Spleen (tissue), 11 donors: ENCODE measurements at regions not wholly inside any gene's neighbourhood (a gene's known extent, or its start where the extent isn't known, plus 50 kb on each side); places are given as distances from the start of the nearest gene placed in this dataset.
"Not testable (repeated sequence)": the region's sequence is repeated elsewhere in the genome, so short reads cannot be mapped to it uniquely, and the experiment has no call there.

Source experiments
- DNase-seq: peaks from one replicate; pipeline ENCODE4 v3.0.0-alpha.2; 2020
- H3K27ac ChIP-seq, 8 donors: fragments of 200-600 bp; sonication (generic) in 7 of 8; 1 replicate in 4 of 8; 2 replicates in 4 of 8; pipeline versions ENCODE4 v1.5.0 to v1.8.0; 2016 to 2021; ENCODE audit warnings: inconsistent platforms in 4 of 8, mild to moderate bottlenecking in 4 of 8, moderate library complexity in 1 of 8
- H3K27me3 ChIP-seq, 7 donors: fragments of 200-600 bp; sonication (generic) in 6 of 7; replicated peaks in 1 of 7; 1 replicate in 4 of 7; 2 replicates in 3 of 7; pipeline versions ENCODE4 v1.5.0 to v1.8.0; 2016 to 2021; ENCODE audit warnings: inconsistent platforms in 3 of 7, mild to moderate bottlenecking in 1 of 7
- H3K36me3 ChIP-seq, 6 donors: fragments of 200-600 bp; sonication (generic) in 5 of 6; 1 replicate in 4 of 6; 2 replicates in 2 of 6; pipeline versions ENCODE4 v1.5.0 to v1.8.0; 2016 to 2021; ENCODE audit warnings: inconsistent platforms in 2 of 6
- H3K4me1 ChIP-seq, 6 donors: fragments of 200-600 bp; sonication (generic) in 5 of 6; 1 replicate in 3 of 6; 2 replicates in 3 of 6; pipeline versions ENCODE4 v1.5.0 to v1.8.0; 2016 to 2021; ENCODE audit warnings: inconsistent platforms in 3 of 6
- H3K4me3 ChIP-seq, 8 donors: fragments of 200-600 bp; sonication (generic) in 7 of 8; 1 replicate in 4 of 8; 2 replicates in 4 of 8; pipeline versions ENCODE4 v1.5.0 to v1.8.0; 2016 to 2021; ENCODE audit warnings: inconsistent platforms in 4 of 8, mild to moderate bottlenecking in 4 of 8, moderate library complexity in 2 of 8
- H3K9me3 ChIP-seq, 8 donors: fragments of 200-600 bp; sonication (generic) in 7 of 8; 1 replicate in 4 of 8; 2 replicates in 4 of 8; pipeline versions ENCODE4 v1.5.0 to v1.8.0; 2016 to 2021; ENCODE audit warnings: inconsistent platforms in 4 of 8
- CTCF ChIP-seq, 11 experiments: fragments of 200-600 bp in 7 of 11; fragments of 450-650 bp in 4 of 11; sonication (generic) in 4 of 11; IDR thresholded peaks in 8 of 11; conservative IDR thresholded peaks in 3 of 11; 1 replicate in 7 of 11; 2 replicates in 4 of 11; pipeline versions ENCODE4 v1.4.0 to v1.8.0; 2016 to 2021; ENCODE audit warnings: antibody characterized with exemption in 11 of 11, inconsistent platforms in 4 of 11, mild to moderate bottlenecking in 1 of 11
- POLR2A ChIP-seq, 3 donors: fragments of 450-650 bp; IDR thresholded peaks; one replicate each; pipeline ENCODE4 v1.5.1; 2017; ENCODE audit warnings: antibody characterized with exemption in 3 of 3, mild to moderate bottlenecking in 1 of 3
- POLR2AphosphoS5 ChIP-seq, 3 donors: sonication (generic); formaldehyde crosslinking; IDR thresholded peaks; one replicate each; pipeline ENCODE4 v1.5.1; 2017; ENCODE audit warnings: antibody characterized with exemption in 3 of 3
- WGBS, 5 donors: extraction: QIAGEN DNeasy Blood & Tissue Kit in 3 of 5; methylation state at CpG; one replicate each; pipeline versions ENCODE4 v1.1.5 to v1.1.7; 2013 to 2018; 5-methylcytosine and 5-hydroxymethylcytosine counted together
- intact Hi-C: fragments of 100-400 bp; cut with DNase I; formaldehyde crosslinking; loops from one replicate; pipeline ENCODE4 v1.15.0; 2023; ENCODE audit warnings: low total_unique reads
- donor health status: healthy with polysubstance abuse.
- donor health status: DM: no; HTN: no; CAD: no; lungs with moderate emphysema.
- donor health status: DM: no; HTN: no; CAD: no.
- donor health status: Bipolar disorder and iron deficiency.
- donor health status: healthy.
- donor health status: DM: no; HTN: no; CAD: no.
- donor health status: DM: yes; HTN: yes; CAD: no.

- Histone ChIP-seq H3K4me1 (peaks cover 0 to 10% (median 3%) of the 10 kb centered on the region in 6 donors), H3K9me3 (peaks cover 8 to 41% (median 35%) of the 10 kb centered on the region in 8 donors)
- H3K27ac ChIP-seq, intact Hi-C loops, H3K27me3 ChIP-seq, H3K4me3 ChIP-seq, DNase-seq, H3K36me3 ChIP-seq: not testable (repeated sequence)
- 95 to 100% (median 100%) methylated on average over 1 of the region's 1 CpG for WGBS, 5 donors
These were observed 69.6 kb upstream of the CCDC6 start for GRCh38 chr10:59975918-59976317.

- Histone ChIP-seq H3K27me3 (no peaks in the 10 kb centered on the region), H3K36me3 (no peaks in the 10 kb centered on the region), H3K27ac (no peak overlapping the region), H3K4me1 (peaks cover 0 to 20% (median 11%) of the 10 kb centered on the region in 6 donors), H3K9me3 (peaks cover 0 to 17% (median 11%) of the 10 kb centered on the region in 8 donors), H3K4me3 (no peak overlapping the region)
- TF ChIP-seq CTCF (IDR thresholded peaks at IDR 0.05 in 8 of 11, conservative IDR thresholded peaks at IDR 0.05 in 3 of 11) (no peak), POLR2AphosphoS5 (IDR thresholded peaks at IDR 0.05) (no peak), POLR2A (IDR thresholded peaks at IDR 0.05) (no peak)
- intact Hi-C loops, result no loop called here
- 61 to 81% (median 73%) methylated on average over 1 of the region's 1 CpG for WGBS, 5 donors
- no peak for DNase-seq
These were observed 65.6 kb upstream of the CCDC6 start for GRCh38 chr10:59971915-59972314.

- WGBS, 5 donors, result 51 to 64% (median 62%) methylated on average over 5 of the region's 5 CpGs
- TF ChIP-seq POLR2A (IDR thresholded peaks at IDR 0.05), result no peak
- TF ChIP-seq CTCF (IDR thresholded peaks at IDR 0.05 in 8 of 11, conservative IDR thresholded peaks at IDR 0.05 in 3 of 11), result no peak
- TF ChIP-seq POLR2AphosphoS5 (IDR thresholded peaks at IDR 0.05), result no peak
- Histone ChIP-seq H3K36me3 (no peaks in the 10 kb centered on the region), H3K27ac (peak overlapping the region in 2 of 8 donors; percentile 16 to 41), H3K27me3 (no peaks in the 10 kb centered on the region), H3K4me3 (no peak overlapping the region), H3K4me1 (peaks cover 0 to 20% (median 11%) of the 10 kb centered on the region in 6 donors), H3K9me3 (peaks cover 0 to 5% (median 0%) of the 10 kb centered on the region in 8 donors)
- intact Hi-C loops, result no loop called here
- DNase-seq, result no peak
These were observed 64.3 kb upstream of the CCDC6 start for GRCh38 chr10:59970396-59971368.

- Histone ChIP-seq H3K36me3 (no peaks in the 10 kb centered on the region), H3K27me3 (no peaks in the 10 kb centered on the region), H3K27ac (no peak overlapping the region), H3K4me1 (peaks cover 0 to 20% (median 11%) of the 10 kb centered on the region in 6 donors), H3K9me3 (no peaks in the 10 kb centered on the region), H3K4me3 (no peak overlapping the region)
- TF ChIP-seq POLR2A (IDR thresholded peaks at IDR 0.05) (no peak), CTCF (IDR thresholded peaks at IDR 0.05 in 8 of 11, conservative IDR thresholded peaks at IDR 0.05 in 3 of 11) (no peak), POLR2AphosphoS5 (IDR thresholded peaks at IDR 0.05) (no peak)
- 85 to 98% (median 90%) methylated on average over 2 of the region's 2 CpGs for WGBS, 5 donors
- intact Hi-C loops, result no loop called here
- no peak for DNase-seq
These were observed 62.3 kb upstream of the CCDC6 start for GRCh38 chr10:59968705-59969104.
